Activated CD4-positive, CD25-positive, alpha-beta regulatory T cell treated with anti-CD3 and anti-CD28 coated beads, Interleukin-2, amount 50 U/mL, for 16 hours (primary cell): ENCODE measurements at regions not wholly inside any gene's neighbourhood (a gene's known extent, or its start where the extent isn't known, plus 50 kb on each side); places are given as distances from the start of the nearest gene placed in this dataset.

Experiments
- DNase-seq: peaks from one replicate; pipeline ENCODE4 v3.0.0-alpha.2; 2020; ENCODE audit warnings: low read depth, low spot score

- DNase-seq, result no peak
Observed at GRCh38 chr10:131444862-131445461, 133.4 kb upstream of the TCERG1L start.

- DNase-seq, result no peak
Observed at GRCh38 chr10:131445623-131446022, 134.1 kb upstream of the TCERG1L start.

- no peak for DNase-seq
Observed at GRCh38 chr10:131446171-131446570, 134.7 kb upstream of the TCERG1L start.

GRCh38 chr10:131448171-131448570 lies 136.7 kb upstream of the TCERG1L start:
- DNase-seq, result no peak

- no peak for DNase-seq
Observed at GRCh38 chr10:131448883-131449282, 137.4 kb upstream of the TCERG1L start.

- DNase-seq, result no peak
Observed at GRCh38 chr10:131450216-131450765, 138.8 kb upstream of the TCERG1L start.

- no peak for DNase-seq
Observed at GRCh38 chr10:131451407-131452015, 140.0 kb upstream of the TCERG1L start.

- no peak for DNase-seq
Observed at GRCh38 chr10:131452926-131453720, 141.6 kb upstream of the TCERG1L start.

GRCh38 chr10:131453721-131454634 lies 142.5 kb upstream of the TCERG1L start:
- DNase-seq, result peak; percentile 23

- DNase-seq, result no peak
Observed at GRCh38 chr10:131456411-131456810, 144.9 kb upstream of the TCERG1L start.

- no peak for DNase-seq
Observed at GRCh38 chr10:131461093-131461492, 149.6 kb upstream of the TCERG1L start.

- DNase-seq, result no peak
Observed at GRCh38 chr10:131464789-131465188, 153.3 kb upstream of the TCERG1L start.

GRCh38 chr10:131469551-131469950 lies 158.0 kb upstream of the TCERG1L start:
- DNase-seq, result no peak

- DNase-seq, result no peak
Observed at GRCh38 chr10:131473645-131474044, 162.1 kb upstream of the TCERG1L start.

- DNase-seq, result no peak
Observed at GRCh38 chr10:131474416-131474815, 162.9 kb upstream of the TCERG1L start.

GRCh38 chr10:131475043-131475442 lies 163.5 kb upstream of the TCERG1L start:
- no peak for DNase-seq

- DNase-seq, result no peak
Observed at GRCh38 chr10:131475803-131476202, 164.3 kb upstream of the TCERG1L start.

GRCh38 chr10:131477457-131478121 lies 166.1 kb upstream of the TCERG1L start:
- no peak for DNase-seq

- no peak for DNase-seq
Observed at GRCh38 chr10:131478377-131478989, 167.0 kb upstream of the TCERG1L start.

GRCh38 chr10:131480066-131480465 lies 168.5 kb upstream of the TCERG1L start:
- DNase-seq, result no peak
